ENCODE measurements at regions not wholly inside any gene's neighbourhood (a gene's known extent, or its start where the extent isn't known, plus 50 kb on each side); places are given as distances from the start of the nearest gene placed in this dataset.

DNA sequence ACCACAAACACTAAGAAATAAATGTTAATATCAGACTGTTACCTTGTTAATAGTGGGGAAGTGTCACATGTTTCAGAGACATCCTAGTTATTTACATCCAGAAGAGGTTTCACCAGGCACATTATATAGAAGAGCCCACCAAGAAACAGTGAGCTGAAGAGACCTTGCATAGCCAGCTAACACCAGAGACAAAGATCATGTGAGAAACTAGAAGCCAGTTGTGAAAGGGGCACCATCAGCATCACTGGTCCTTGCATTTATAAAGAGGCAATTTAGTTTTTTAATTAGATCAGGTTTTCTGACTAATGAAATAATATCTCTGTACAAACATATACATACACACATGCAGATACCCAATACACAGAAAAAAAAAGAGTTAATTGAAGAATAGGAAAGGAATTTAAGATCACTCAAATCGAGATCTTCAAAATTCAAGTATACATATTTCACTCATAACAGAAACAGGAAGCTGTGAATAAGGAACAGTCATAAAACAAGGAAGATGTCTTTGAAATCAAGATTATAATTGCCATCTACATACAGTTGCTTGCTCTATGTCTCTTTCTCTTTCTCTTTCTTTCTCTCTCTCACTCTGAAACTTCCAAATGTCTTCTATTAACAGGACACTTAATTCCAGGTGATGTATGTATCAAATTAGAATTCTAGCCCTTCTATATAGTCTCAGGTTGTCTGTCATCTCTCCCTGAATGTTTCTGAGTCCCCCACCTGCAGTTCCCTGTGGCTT, 348.7 kb downstream of the ETS1 start:
- POLR2A ChIA-PET, result interaction anchor here (0.7 kb wide), 1 partner anchor 29 kb away, joined by 3 read pairs; no protein-coding TSS in a partner anchor
- no TSS peak for BruUV-seq (replicated peaks)
- Mint-ChIP-seq H3K4me1 (ENCODE audit: insufficient read depth, unreplicated experiment) (no peaks in the 10 kb centered on the region), H3K9me3 (ENCODE audit: unreplicated experiment) (no peaks in the 10 kb centered on the region), H3K4me3 (ENCODE audit: unreplicated experiment) (no peak overlapping the region), H3K36me3 (ENCODE audit: insufficient read depth, unreplicated experiment) (no peaks in the 10 kb centered on the region), H3K27ac (ENCODE audit: low read depth, unreplicated experiment) (no peak overlapping the region), H3K27me3 (ENCODE audit: insufficient read depth, unreplicated experiment) (no peaks in the 10 kb centered on the region)
- intact Hi-C loops (cut with micrococcal nuclease), result no loop called here
- CTCF ChIA-PET, result no interaction called here
- no peak for DNase-seq (ENCODE audit: unreplicated experiment)
- TF ChIP-seq CTCF (IDR thresholded peaks at IDR 0.05; ENCODE audit: unreplicated experiment), result no peak

- BruUV-seq (replicated peaks), result no TSS peak
- no peak for DNase-seq (ENCODE audit: unreplicated experiment)
- no peak overlapping the region for H3K27ac Mint-ChIP-seq (ENCODE audit: low read depth, unreplicated experiment)
- no peaks in the 10 kb centered on the region for H3K4me1 Mint-ChIP-seq (ENCODE audit: insufficient read depth, unreplicated experiment)
- intact Hi-C loops (cut with micrococcal nuclease), result no loop called here
- H3K27me3 Mint-ChIP-seq (ENCODE audit: insufficient read depth, unreplicated experiment), result no peaks in the 10 kb centered on the region
- ChIA-PET CTCF (interaction anchor here (0.7 kb wide), 1 partner anchor 79 kb away, joined by 3 read pairs; no protein-coding TSS in a partner anchor), POLR2A (interaction anchor here (0.7 kb wide), 1 partner anchor 539 kb away, joined by 3 read pairs; no protein-coding TSS in a partner anchor)
- H3K36me3 Mint-ChIP-seq (ENCODE audit: insufficient read depth, unreplicated experiment), result no peaks in the 10 kb centered on the region
- H3K9me3 Mint-ChIP-seq (ENCODE audit: unreplicated experiment), result no peaks in the 10 kb centered on the region
- no peak for TF ChIP-seq CTCF (IDR thresholded peaks at IDR 0.05; ENCODE audit: unreplicated experiment)
- H3K4me3 Mint-ChIP-seq (ENCODE audit: unreplicated experiment), result no peak overlapping the region
These were observed 350.6 kb downstream of the ETS1 start for GRCh38 chr11:128236506-128237498.

DNA sequence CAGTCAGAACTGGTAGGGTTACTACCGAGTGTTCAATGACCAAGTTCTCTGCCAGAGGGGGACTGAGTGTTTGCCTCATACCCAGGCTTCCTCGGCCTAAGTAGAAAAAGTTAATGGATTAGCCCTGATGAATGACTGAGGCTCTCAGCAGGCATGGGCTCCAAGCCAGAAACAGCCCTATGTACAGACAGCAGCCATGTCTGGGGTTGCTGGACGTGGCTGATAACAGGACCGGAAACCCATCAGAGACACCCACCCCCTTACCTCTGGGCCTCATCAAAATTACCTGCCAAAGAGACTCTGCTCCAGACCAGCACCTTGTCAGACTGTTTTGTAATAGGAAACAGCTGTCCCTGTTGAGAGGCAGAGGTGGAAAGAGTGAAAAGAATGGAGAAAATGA, 351.4 kb downstream of the ETS1 start:
- DNase-seq (ENCODE audit: unreplicated experiment), result no peak
- H3K36me3 Mint-ChIP-seq (ENCODE audit: insufficient read depth, unreplicated experiment), result no peaks in the 10 kb centered on the region
- ChIA-PET CTCF (interaction anchor here (0.7 kb wide), 1 partner anchor 78 kb away, joined by 3 read pairs; no protein-coding TSS in a partner anchor), POLR2A (no interaction called here)
- no peaks in the 10 kb centered on the region for H3K27me3 Mint-ChIP-seq (ENCODE audit: insufficient read depth, unreplicated experiment)
- no peaks in the 10 kb centered on the region for H3K9me3 Mint-ChIP-seq (ENCODE audit: unreplicated experiment)
- no peaks in the 10 kb centered on the region for H3K4me1 Mint-ChIP-seq (ENCODE audit: insufficient read depth, unreplicated experiment)
- intact Hi-C loops (cut with micrococcal nuclease), result no loop called here
- H3K4me3 Mint-ChIP-seq (ENCODE audit: unreplicated experiment), result no peak overlapping the region
- no peak for TF ChIP-seq CTCF (IDR thresholded peaks at IDR 0.05; ENCODE audit: unreplicated experiment)
- BruUV-seq (replicated peaks), result no TSS peak
- H3K27ac Mint-ChIP-seq (ENCODE audit: low read depth, unreplicated experiment), result no peak overlapping the region

- DNase-seq (ENCODE audit: unreplicated experiment), result no peak
- no TSS peak for BruUV-seq (replicated peaks)
- H3K27ac Mint-ChIP-seq (ENCODE audit: low read depth, unreplicated experiment), result no peak overlapping the region
- POLR2A ChIA-PET, result no interaction called here
- H3K9me3 Mint-ChIP-seq (ENCODE audit: unreplicated experiment), result no peaks in the 10 kb centered on the region
- H3K27me3 Mint-ChIP-seq (ENCODE audit: insufficient read depth, unreplicated experiment), result no peaks in the 10 kb centered on the region
- CTCF ChIA-PET, result interaction anchor here (0.5 to 0.6 kb wide), 2 partner anchors 16 to 564 kb away, joined by 3 read pairs; no protein-coding TSS in a partner anchor
- intact Hi-C loops (cut with micrococcal nuclease), result no loop called here
- no peak overlapping the region for H3K4me3 Mint-ChIP-seq (ENCODE audit: unreplicated experiment)
- no peaks in the 10 kb centered on the region for H3K36me3 Mint-ChIP-seq (ENCODE audit: insufficient read depth, unreplicated experiment)
- no peak for TF ChIP-seq CTCF (IDR thresholded peaks at IDR 0.05; ENCODE audit: unreplicated experiment)
- no peaks in the 10 kb centered on the region for H3K4me1 Mint-ChIP-seq (ENCODE audit: insufficient read depth, unreplicated experiment)
These were observed 351.9 kb downstream of the ETS1 start for GRCh38 chr11:128235426-128235825.

Measured in MCF 10A (cell line).